Lung (tissue), 11 donors: ENCODE measurements at regions not wholly inside any gene's neighbourhood (a gene's known extent, or its start where the extent isn't known, plus 50 kb on each side); places are given as distances from the start of the nearest gene placed in this dataset.

ENCODE experiments used
- ATAC-seq: fragments of 200-7000 bp; cut with Tn5 transposase; one replicate; pipeline ENCODE4 v1.9.1; 2020; ENCODE audit warnings: moderate number of reproducible peaks; ENCODE audit not compliant: insufficient read depth, low FRiP score
- DNase-seq, 3 donors: peaks; one replicate each; pipeline ENCODE4 v3.0.0-alpha.2; 2013 to 2017
- H3K27ac ChIP-seq, 2 donors: one replicate each; pipeline ENCODE4 v1.5.1; 2013; ENCODE audit warnings: mild to moderate bottlenecking in 2 of 2, moderate library complexity in 2 of 2, control low read depth in 1 of 2, inconsistent platforms in 1 of 2, low read depth in 1 of 2, low read length in 1 of 2
- H3K27me3 ChIP-seq, 3 donors: one replicate each; pipeline ENCODE4 v1.5.1; 2013; ENCODE audit warnings: low read length in 2 of 3; ENCODE audit not compliant: control insufficient read depth in 3 of 3, insufficient read depth in 3 of 3
- H3K36me3 ChIP-seq, 4 donors: one replicate each; pipeline ENCODE4 v1.5.1; 2013; ENCODE audit warnings: low read length in 4 of 4, mild to moderate bottlenecking in 1 of 4, moderate library complexity in 1 of 4; ENCODE audit not compliant: control insufficient read depth in 4 of 4, insufficient read depth in 4 of 4
- H3K4me1 ChIP-seq, 5 donors: one replicate each; pipeline ENCODE4 v1.5.1; 2013; ENCODE audit warnings: low read length in 5 of 5, mild to moderate bottlenecking in 2 of 5, moderate library complexity in 1 of 5; ENCODE audit not compliant: control insufficient read depth in 5 of 5, insufficient read depth in 5 of 5
- H3K4me3 ChIP-seq: one replicate; pipeline ENCODE4 v1.5.1; 2013; ENCODE audit warnings: mild to moderate bottlenecking, control low read depth, moderate library complexity
- H3K9ac ChIP-seq, 2 donors: one replicate each; pipeline ENCODE4 v1.5.1; 2013; ENCODE audit warnings: low read length in 2 of 2, control low read depth in 1 of 2; ENCODE audit not compliant: insufficient read depth in 1 of 2
- H3K9me3 ChIP-seq, 4 donors: one replicate each; pipeline ENCODE4 v1.5.1; 2013; ENCODE audit warnings: low read length in 3 of 4, mild to moderate bottlenecking in 1 of 4, moderate library complexity in 1 of 4; ENCODE audit not compliant: control insufficient read depth in 4 of 4, insufficient read depth in 3 of 4
- WGBS, 2 donors: extraction: QIAGEN DNeasy Blood & Tissue Kit; methylation state at CpG; one replicate each; pipeline ENCODE4 v1.1.7; 2013; 5-methylcytosine and 5-hydroxymethylcytosine counted together
- TF ChIP-seq, protein P1 (sequence below): IDR thresholded peaks from 2 replicates; pipeline ENCODE4 v1.5.1; 2012; ENCODE audit warnings: mild to moderate bottlenecking; ENCODE audit errors: control extremely low read depth, extremely low read depth
- donor health status: control.
- donor health status: control.
- donor health status: Bipolar disorder and iron deficiency.
- donor health status: healthy.
- donor health status: DM: yes; HTN: yes; CAD: no.

DNA sequence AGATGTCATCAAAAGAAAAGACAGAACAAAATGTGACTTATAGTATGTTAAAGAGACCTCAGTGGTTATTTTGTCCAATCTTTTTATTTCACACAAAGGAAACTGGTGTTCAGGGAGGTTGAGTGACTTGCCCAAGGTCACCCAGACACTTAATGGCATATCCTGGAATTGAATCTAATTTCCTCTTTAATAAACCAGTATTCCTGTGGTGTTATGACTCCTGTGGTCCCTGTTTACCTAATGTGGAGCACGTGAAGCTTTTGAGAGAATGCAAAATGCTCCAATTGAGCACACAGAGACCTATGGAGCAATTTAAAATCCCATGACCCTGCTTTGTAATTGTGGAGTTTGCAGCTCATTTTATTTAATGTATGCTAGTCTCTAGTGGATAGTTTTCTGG, 251.9 kb downstream of the REEP3 start:
- no peak for ATAC-seq
- TF ChIP-seq, protein P1, sequence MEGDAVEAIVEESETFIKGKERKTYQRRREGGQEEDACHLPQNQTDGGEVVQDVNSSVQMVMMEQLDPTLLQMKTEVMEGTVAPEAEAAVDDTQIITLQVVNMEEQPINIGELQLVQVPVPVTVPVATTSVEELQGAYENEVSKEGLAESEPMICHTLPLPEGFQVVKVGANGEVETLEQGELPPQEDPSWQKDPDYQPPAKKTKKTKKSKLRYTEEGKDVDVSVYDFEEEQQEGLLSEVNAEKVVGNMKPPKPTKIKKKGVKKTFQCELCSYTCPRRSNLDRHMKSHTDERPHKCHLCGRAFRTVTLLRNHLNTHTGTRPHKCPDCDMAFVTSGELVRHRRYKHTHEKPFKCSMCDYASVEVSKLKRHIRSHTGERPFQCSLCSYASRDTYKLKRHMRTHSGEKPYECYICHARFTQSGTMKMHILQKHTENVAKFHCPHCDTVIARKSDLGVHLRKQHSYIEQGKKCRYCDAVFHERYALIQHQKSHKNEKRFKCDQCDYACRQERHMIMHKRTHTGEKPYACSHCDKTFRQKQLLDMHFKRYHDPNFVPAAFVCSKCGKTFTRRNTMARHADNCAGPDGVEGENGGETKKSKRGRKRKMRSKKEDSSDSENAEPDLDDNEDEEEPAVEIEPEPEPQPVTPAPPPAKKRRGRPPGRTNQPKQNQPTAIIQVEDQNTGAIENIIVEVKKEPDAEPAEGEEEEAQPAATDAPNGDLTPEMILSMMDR, result no peak
- DNase-seq, result no peak
- Histone ChIP-seq H3K4me3 (no peak overlapping the region), H3K4me1 (no peaks in the 10 kb centered on the region), H3K27ac (no peak overlapping the region), H3K9me3 (no peaks in the 10 kb centered on the region), H3K27me3 (no peaks in the 10 kb centered on the region), H3K9ac (no peak overlapping the region), H3K36me3 (no peaks in the 10 kb centered on the region)
- 26 to 32% methylated on average over 1 of the region's 1 CpG for WGBS, 2 donors

DNA sequence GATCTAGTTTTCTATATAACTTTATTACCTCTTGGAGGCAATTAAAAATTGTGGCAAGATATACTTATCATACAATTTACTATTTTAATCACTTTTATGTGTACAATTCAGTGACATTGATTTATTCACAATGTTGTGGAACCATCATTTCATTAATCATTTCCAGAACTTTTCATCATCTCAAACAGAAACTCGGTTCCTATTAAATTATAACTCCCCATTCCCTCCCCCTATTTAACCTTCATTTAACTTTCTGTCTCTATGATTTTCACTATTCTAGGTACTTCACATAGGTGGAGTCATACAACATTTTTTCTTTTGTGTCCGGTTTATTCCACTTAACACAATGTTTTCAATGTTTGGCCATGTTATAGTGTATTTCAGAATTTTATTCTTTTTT, 252.8 kb downstream of the REEP3 start:
- DNase-seq (no peak), ATAC-seq (no peak)
- H3K27me3 ChIP-seq, result no peaks in the 10 kb centered on the region
- H3K9me3 ChIP-seq, result no peaks in the 10 kb centered on the region
- 72 to 84% methylated on average over 2 of the region's 2 CpGs for WGBS, 2 donors
- TF ChIP-seq, protein P1, result no peak
- no peak overlapping the region for H3K4me3 ChIP-seq
- H3K27ac ChIP-seq, result no peak overlapping the region
- no peaks in the 10 kb centered on the region for H3K4me1 ChIP-seq
- no peaks in the 10 kb centered on the region for H3K36me3 ChIP-seq
- no peak overlapping the region for H3K9ac ChIP-seq

DNA sequence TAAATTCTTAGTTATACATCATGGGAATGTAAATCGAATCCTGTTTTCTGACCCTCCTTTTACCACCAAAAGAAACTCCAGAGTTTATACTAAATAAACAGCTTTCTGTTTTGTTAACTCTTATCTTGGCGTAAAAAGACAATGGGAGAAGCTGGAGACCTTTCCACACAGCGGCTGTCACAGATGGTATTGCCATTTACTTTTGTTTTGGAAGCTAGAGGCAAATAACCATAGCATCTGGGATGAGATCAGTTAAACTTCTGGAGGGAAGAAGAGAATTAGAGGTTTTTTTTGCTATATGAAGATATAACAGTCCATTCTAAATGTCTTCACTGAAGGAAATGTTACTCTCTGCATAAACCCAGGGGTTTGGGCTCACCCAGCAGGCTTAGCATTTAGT, 258.9 kb downstream of the REEP3 start:
- Histone ChIP-seq H3K27ac (no peak overlapping the region), H3K9ac (no peak overlapping the region), H3K36me3 (no peaks in the 10 kb centered on the region), H3K4me3 (no peak overlapping the region), H3K27me3 (no peaks in the 10 kb centered on the region), H3K9me3 (no peaks in the 10 kb centered on the region), H3K4me1 (peaks cover 0 to 3% (median 0%) of the 10 kb centered on the region in 5 donors)
- WGBS, 2 donors, result 68 to 76% methylated on average over 3 of the region's 3 CpGs
- ATAC-seq, result no peak
- no peak for DNase-seq
- TF ChIP-seq, protein P1, result no peak

DNA sequence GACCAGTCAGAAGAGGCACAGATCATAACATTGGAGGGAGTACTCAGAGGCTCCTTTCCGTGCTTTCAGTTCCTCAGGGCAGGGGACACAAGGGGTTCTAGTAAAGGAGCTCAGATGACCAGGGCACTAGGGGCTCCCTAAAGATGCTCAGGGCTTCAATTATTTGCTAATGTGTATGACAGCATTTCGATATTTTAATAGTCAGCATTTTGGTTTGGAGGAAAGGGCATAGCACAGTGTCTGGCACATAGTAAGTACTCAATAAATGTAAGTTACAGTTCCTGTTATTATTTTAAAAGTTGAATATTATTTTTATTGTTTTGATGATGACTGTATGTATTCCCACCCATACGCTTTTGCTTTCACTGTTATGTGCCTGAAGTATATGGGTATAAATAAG, 260.0 kb downstream of the REEP3 start:
- Histone ChIP-seq H3K4me3 (no peak overlapping the region), H3K9me3 (no peaks in the 10 kb centered on the region), H3K9ac (no peak overlapping the region), H3K27ac (no peak overlapping the region), H3K27me3 (no peaks in the 10 kb centered on the region), H3K4me1 (peaks cover 0 to 3% (median 0%) of the 10 kb centered on the region in 5 donors), H3K36me3 (no peaks in the 10 kb centered on the region)
- DNase-seq (no peak), ATAC-seq (no peak)
- TF ChIP-seq, protein P1, result no peak
- WGBS, 2 donors, result 95% methylated on average over 3 of the region's 3 CpGs
